Liver (tissue), 8 donors: ENCODE measurements at regions not wholly inside any gene's neighbourhood (a gene's known extent, or its start where the extent isn't known, plus 50 kb on each side); places are given as distances from the start of the nearest gene placed in this dataset.

Experiments used
- DNase-seq: peaks from one replicate; pipeline ENCODE4 v3.0.0-alpha.2; 2017; ENCODE audit warnings: low spot score
- H3K27ac ChIP-seq, 2 donors: one replicate each; pipeline ENCODE4 v1.7.0; 2013; ENCODE audit warnings: inconsistent platforms in 2 of 2, low read length in 2 of 2, control low read depth in 1 of 2, low read depth in 1 of 2, mild to moderate bottlenecking in 1 of 2
- H3K27me3 ChIP-seq, 4 donors: one replicate each; pipeline versions ENCODE4 v1.6.1 to v1.7.0; 2013; ENCODE audit warnings: low read length in 3 of 4, inconsistent platforms in 1 of 4, mild to moderate bottlenecking in 1 of 4, moderate library complexity in 1 of 4; ENCODE audit not compliant: control insufficient read depth in 4 of 4, insufficient read depth in 4 of 4
- H3K36me3 ChIP-seq, 4 donors: one replicate each; pipeline versions ENCODE4 v1.6.1 to v1.7.0; 2013; ENCODE audit warnings: low read length in 3 of 4, mild to moderate bottlenecking in 3 of 4, low read depth in 1 of 4, moderate library complexity in 1 of 4; ENCODE audit not compliant: control insufficient read depth in 4 of 4, insufficient read depth in 3 of 4
- H3K4me1 ChIP-seq, 4 donors: one replicate each; pipeline versions ENCODE4 v1.6.1 to v1.7.0; 2013; ENCODE audit warnings: low read length in 3 of 4, mild to moderate bottlenecking in 3 of 4, moderate library complexity in 1 of 4; ENCODE audit not compliant: control insufficient read depth in 4 of 4, insufficient read depth in 4 of 4
- H3K4me3 ChIP-seq, 3 donors: one replicate each; pipeline versions ENCODE4 v1.6.1 to v1.7.0; 2013; ENCODE audit warnings: low read length in 3 of 3, control low read depth in 1 of 3, low read depth in 1 of 3, mild to moderate bottlenecking in 1 of 3
- H3K9ac ChIP-seq, 2 donors: one replicate each; pipeline ENCODE4 v1.7.0; 2013; ENCODE audit warnings: low read length in 2 of 2, mild to moderate bottlenecking in 2 of 2, moderate library complexity in 2 of 2, control low read depth in 1 of 2, low read depth in 1 of 2
- H3K9me3 ChIP-seq, 4 donors: one replicate each; pipeline versions ENCODE4 v1.6.1 to v1.7.0; 2013; ENCODE audit warnings: low read length in 3 of 4; ENCODE audit not compliant: control insufficient read depth in 4 of 4
- ATF3 ChIP-seq: IDR thresholded peaks from 2 replicates; pipeline ENCODE4 v1.6.1; 2016; ENCODE audit warnings: antibody characterized with exemption
- CTCF ChIP-seq: fragments of 150-350 bp; IDR thresholded peaks from 2 replicates; pipeline ENCODE4 v1.5.1; 2017; ENCODE audit warnings: improper control_type of control experiment, low read depth, low read length; ENCODE audit not compliant: missing input control
- EGR1 ChIP-seq, 2 donors: IDR thresholded peaks; 2 replicates each; pipeline ENCODE4 v1.6.1; 2016 to 2018; ENCODE audit warnings: antibody characterized with exemption in 2 of 2, low read depth in 2 of 2
- FOXA1 ChIP-seq: IDR thresholded peaks from 2 replicates; pipeline ENCODE4 v1.6.1; 2016; ENCODE audit warnings: antibody characterized with exemption
- FOXA2 ChIP-seq: IDR thresholded peaks from 2 replicates; pipeline ENCODE4 v1.6.1; 2016; ENCODE audit warnings: antibody characterized with exemption
- GABPA ChIP-seq, 2 donors: IDR thresholded peaks in 1 of 2; conservative IDR thresholded peaks in 1 of 2; 2 replicates each; pipeline ENCODE4 v1.6.1; 2016; ENCODE audit warnings: antibody characterized with exemption in 2 of 2, mild to moderate bottlenecking in 1 of 2, moderate library complexity in 1 of 2
- HNF4A ChIP-seq, 2 donors: conservative IDR thresholded peaks; 2 replicates each; pipeline ENCODE4 v1.6.1; 2016; ENCODE audit warnings: antibody characterized with exemption in 2 of 2, mild to moderate bottlenecking in 2 of 2
- HNF4G ChIP-seq: IDR thresholded peaks from 2 replicates; pipeline ENCODE4 v1.6.1; 2016; ENCODE audit warnings: antibody characterized with exemption
- JUND ChIP-seq, 2 donors: IDR thresholded peaks; 2 replicates each; pipeline ENCODE4 v1.6.1; 2016; ENCODE audit warnings: antibody characterized with exemption in 2 of 2
- MAX ChIP-seq: IDR thresholded peaks from 2 replicates; pipeline ENCODE4 v1.6.1; 2016; ENCODE audit warnings: antibody characterized with exemption
- NR2F2 ChIP-seq: IDR thresholded peaks from 2 replicates; pipeline ENCODE4 v1.6.1; 2016; ENCODE audit warnings: antibody characterized with exemption
- RAD21 ChIP-seq, 2 donors: IDR thresholded peaks; 2 replicates each; pipeline ENCODE4 v1.6.1; 2016; ENCODE audit warnings: antibody characterized with exemption in 2 of 2, mild to moderate bottlenecking in 2 of 2
- REST ChIP-seq: IDR thresholded peaks from 2 replicates; pipeline ENCODE4 v1.6.1; 2016; ENCODE audit warnings: antibody characterized with exemption, mild to moderate bottlenecking
- RXRA ChIP-seq, 2 donors: IDR thresholded peaks; 2 replicates each; pipeline ENCODE4 v1.6.1; 2017 to 2018; ENCODE audit warnings: antibody characterized with exemption in 2 of 2, mild to moderate bottlenecking in 1 of 2
- SP1 ChIP-seq: IDR thresholded peaks from 2 replicates; pipeline ENCODE4 v1.6.1; 2018; ENCODE audit warnings: antibody characterized with exemption, mild to moderate bottlenecking
- TAF1 ChIP-seq: conservative IDR thresholded peaks from 2 replicates; pipeline ENCODE4 v1.6.1; 2016; ENCODE audit warnings: antibody characterized with exemption, mild to moderate bottlenecking
- YY1 ChIP-seq: IDR thresholded peaks from 2 replicates; pipeline ENCODE4 v1.6.1; 2016; ENCODE audit warnings: antibody characterized with exemption, mild to moderate bottlenecking
- ZBTB33 ChIP-seq: IDR thresholded peaks from 2 replicates; pipeline ENCODE4 v1.6.1; 2016; ENCODE audit warnings: antibody characterized with exemption
- WGBS: extraction: QIAGEN DNeasy Blood & Tissue Kit; methylation state at CpG from one replicate; pipeline ENCODE4 v1.1.7; 2013; 5-methylcytosine and 5-hydroxymethylcytosine counted together
- donor health status: healthy.
- donor health status: healthy.
- donor health status: healthy.
- donor health status: healthy.
- donor health status: healthy.

- 74% methylated on average over 5 of the region's 5 CpGs for WGBS
- Histone ChIP-seq H3K4me1 (no peaks in the 10 kb centered on the region), H3K9ac (no peak overlapping the region), H3K4me3 (no peak overlapping the region), H3K27me3 (no peaks in the 10 kb centered on the region), H3K9me3 (peaks cover 0 to 6% (median 2%) of the 10 kb centered on the region in 4 donors), H3K36me3 (no peaks in the 10 kb centered on the region), H3K27ac (no peak overlapping the region)
- TF ChIP-seq REST (no peak), HNF4G (no peak), YY1 (no peak), RAD21 (IDR thresholded peaks at IDR 0.05) (no peak), GABPA (IDR thresholded peaks at IDR 0.05 in 1 of 2, conservative IDR thresholded peaks at IDR 0.05 in 1 of 2) (no peak), RXRA (IDR thresholded peaks at IDR 0.05) (no peak), TAF1 (no peak), ATF3 (no peak), JUND (IDR thresholded peaks at IDR 0.05) (no peak), CTCF (no peak), FOXA2 (no peak), FOXA1 (no peak), HNF4A (conservative IDR thresholded peaks at IDR 0.05) (no peak), ZBTB33 (no peak), NR2F2 (no peak), SP1 (no peak), EGR1 (IDR thresholded peaks at IDR 0.05; ENCODE audit: low read depth in 2 of 2) (no peak), MAX (no peak)
- no peak for DNase-seq
These were observed 1297.3 kb downstream of the AACS start for GRCh38 chr12:126362493-126362892.
